Calu3 (cell line): ENCODE measurements at regions not wholly inside any gene's neighbourhood (a gene's known extent, or its start where the extent isn't known, plus 50 kb on each side); places are given as distances from the start of the nearest gene placed in this dataset.

Experiments
- BruUV-seq: library from RNA; stranded (reverse); fragments of 400-500 nt; replicated peaks from 2 replicates; lab custom pipeline; 2021; lab: Mats Ljungman, UMichigan
- CTCF ChIA-PET: fragments of 300-600 bp; sonication (Branson Sonifier 250); formaldehyde crosslinking; loops from one replicate; lab custom pipeline; 2022; ENCODE audit warnings: antibody characterized with exemption; lab: Charles Lee
- DNase-seq: peaks from one replicate; pipeline ENCODE4 v3.0.0; 2022
- H3K27ac Mint-ChIP-seq: one replicate; pipeline ENCODE4 v1.8.0; 2022; ENCODE audit warnings: mixed read lengths; ENCODE audit not compliant: unreplicated experiment
- H3K27me3 Mint-ChIP-seq: one replicate; pipeline ENCODE4 v1.8.0; 2022; ENCODE audit warnings: mixed read lengths; ENCODE audit not compliant: unreplicated experiment
- H3K36me3 Mint-ChIP-seq: one replicate; pipeline ENCODE4 v1.8.0; 2022; ENCODE audit warnings: mild to moderate bottlenecking, moderate library complexity, mixed read lengths; ENCODE audit not compliant: insufficient read depth, unreplicated experiment
- H3K4me1 Mint-ChIP-seq: one replicate; pipeline ENCODE4 v1.8.0; 2022; ENCODE audit warnings: mild to moderate bottlenecking, low read depth, mixed read lengths; ENCODE audit not compliant: unreplicated experiment
- H3K4me3 Mint-ChIP-seq: one replicate; pipeline ENCODE4 v1.8.0; 2022; ENCODE audit warnings: mild to moderate bottlenecking, low read depth, moderate library complexity, mixed read lengths; ENCODE audit not compliant: unreplicated experiment
- H3K9me3 Mint-ChIP-seq: one replicate; pipeline ENCODE4 v1.8.0; 2022; ENCODE audit warnings: low read depth, mixed read lengths; ENCODE audit not compliant: unreplicated experiment
- intact Hi-C: fragments of 100-400 bp; cut with micrococcal nuclease; formaldehyde crosslinking; loops from one replicate; pipeline ENCODE4 v1.10.0; 2022; ENCODE audit not compliant: unreplicated experiment
- TF ChIP-seq, protein P1 (sequence below): fragments of 200-600 bp; IDR thresholded peaks from one replicate; pipeline ENCODE4 v1.8.0; 2022; ENCODE audit warnings: antibody characterized with exemption; ENCODE audit not compliant: unreplicated experiment

DNA sequence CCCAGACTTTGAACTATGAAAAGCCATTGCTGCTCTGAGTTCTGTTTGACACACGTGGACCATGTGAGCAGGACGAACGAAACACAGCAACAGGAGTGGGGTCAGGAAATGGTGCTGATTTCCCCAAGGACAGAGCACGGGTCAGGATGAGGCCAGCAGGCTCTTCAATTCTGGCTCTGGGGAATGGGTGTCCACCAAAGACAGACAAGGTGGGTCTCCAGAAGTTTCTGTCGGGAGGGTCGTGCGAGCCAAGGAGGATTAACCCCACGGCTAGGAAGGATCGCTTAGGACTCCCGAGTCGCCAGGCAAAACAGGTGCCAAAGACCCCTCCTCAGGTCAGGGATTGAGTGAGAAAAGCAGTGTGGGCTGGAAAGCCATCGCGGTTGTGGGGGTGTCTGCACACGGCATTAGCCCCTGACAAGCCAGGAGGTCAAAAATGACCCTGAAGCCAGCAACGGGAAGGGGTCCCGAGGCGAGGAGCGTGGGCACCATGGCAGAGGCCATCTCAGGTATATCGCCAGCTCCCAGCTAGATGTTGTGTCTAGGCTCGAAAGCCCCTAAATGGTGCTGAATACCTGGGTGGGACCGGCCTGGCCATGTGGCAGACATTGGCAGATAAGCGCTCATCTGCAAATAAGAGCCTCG lies 213.9 kb upstream of the SALL3 start:
- no peak overlapping the region for H3K4me3 Mint-ChIP-seq
- no peaks in the 10 kb centered on the region for H3K4me1 Mint-ChIP-seq
- CTCF ChIA-PET, result no interaction called here
- no TSS peak for BruUV-seq
- H3K36me3 Mint-ChIP-seq, result no peaks in the 10 kb centered on the region
- no peaks in the 10 kb centered on the region for H3K27me3 Mint-ChIP-seq
- TF ChIP-seq, protein P1, sequence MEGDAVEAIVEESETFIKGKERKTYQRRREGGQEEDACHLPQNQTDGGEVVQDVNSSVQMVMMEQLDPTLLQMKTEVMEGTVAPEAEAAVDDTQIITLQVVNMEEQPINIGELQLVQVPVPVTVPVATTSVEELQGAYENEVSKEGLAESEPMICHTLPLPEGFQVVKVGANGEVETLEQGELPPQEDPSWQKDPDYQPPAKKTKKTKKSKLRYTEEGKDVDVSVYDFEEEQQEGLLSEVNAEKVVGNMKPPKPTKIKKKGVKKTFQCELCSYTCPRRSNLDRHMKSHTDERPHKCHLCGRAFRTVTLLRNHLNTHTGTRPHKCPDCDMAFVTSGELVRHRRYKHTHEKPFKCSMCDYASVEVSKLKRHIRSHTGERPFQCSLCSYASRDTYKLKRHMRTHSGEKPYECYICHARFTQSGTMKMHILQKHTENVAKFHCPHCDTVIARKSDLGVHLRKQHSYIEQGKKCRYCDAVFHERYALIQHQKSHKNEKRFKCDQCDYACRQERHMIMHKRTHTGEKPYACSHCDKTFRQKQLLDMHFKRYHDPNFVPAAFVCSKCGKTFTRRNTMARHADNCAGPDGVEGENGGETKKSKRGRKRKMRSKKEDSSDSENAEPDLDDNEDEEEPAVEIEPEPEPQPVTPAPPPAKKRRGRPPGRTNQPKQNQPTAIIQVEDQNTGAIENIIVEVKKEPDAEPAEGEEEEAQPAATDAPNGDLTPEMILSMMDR, result no peak
- intact Hi-C loops, result no loop called here
- H3K9me3 Mint-ChIP-seq, result peaks cover 6% of the 10 kb centered on the region
- H3K27ac Mint-ChIP-seq, result no peak overlapping the region
- no peak for DNase-seq

DNA sequence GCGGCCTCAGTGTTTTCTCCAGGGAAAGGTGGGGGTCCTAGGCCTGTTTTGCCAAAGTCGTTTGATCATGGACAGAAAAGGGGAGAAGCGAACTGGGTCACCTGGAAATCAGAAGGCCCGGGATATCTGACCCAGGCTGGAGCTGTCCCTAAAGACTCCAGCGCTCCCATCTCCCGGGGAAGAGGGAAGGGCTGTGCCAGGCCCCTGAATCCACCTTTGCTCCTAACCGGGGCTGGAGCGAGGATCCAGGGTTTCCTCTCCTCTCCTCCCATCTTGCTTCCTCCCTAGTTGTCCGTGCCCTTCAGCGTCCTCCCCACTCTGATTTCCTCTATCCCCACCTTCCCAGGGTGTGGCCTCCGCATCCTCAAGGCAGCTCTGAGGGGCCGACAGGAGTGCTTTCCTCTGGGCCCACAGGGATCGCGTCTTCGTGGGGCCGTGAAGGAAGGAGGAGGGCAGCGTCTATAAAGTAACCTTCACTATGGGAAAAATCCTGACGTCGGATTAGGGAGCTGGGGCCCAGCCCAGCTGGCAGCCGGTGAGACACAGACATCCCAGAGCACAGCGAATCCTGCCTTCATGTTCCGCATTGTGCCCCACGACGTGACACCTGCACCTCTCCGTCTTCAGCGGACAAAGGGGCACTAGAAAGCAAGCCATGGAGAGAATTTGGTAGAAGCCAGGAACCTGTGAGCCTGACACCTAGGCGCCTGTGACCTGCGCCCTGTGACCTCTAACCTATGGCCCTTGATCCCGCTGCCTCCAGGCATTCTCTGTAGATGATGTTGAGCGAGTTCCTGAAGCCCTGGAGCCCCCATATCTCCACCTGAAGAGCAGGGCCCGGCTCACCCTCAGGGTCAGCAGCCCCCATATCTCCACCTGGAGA lies 212.7 kb upstream of the SALL3 start:
- Mint-ChIP-seq H3K9me3 (peaks cover 3% of the 10 kb centered on the region), H3K27ac (no peak overlapping the region), H3K4me1 (no peaks in the 10 kb centered on the region), H3K4me3 (no peak overlapping the region), H3K36me3 (no peaks in the 10 kb centered on the region), H3K27me3 (no peaks in the 10 kb centered on the region)
- intact Hi-C loops, result no loop called here
- no TSS peak for BruUV-seq
- CTCF ChIA-PET, result no interaction called here
- TF ChIP-seq, protein P1, result no peak
- DNase-seq, result no peak

DNA sequence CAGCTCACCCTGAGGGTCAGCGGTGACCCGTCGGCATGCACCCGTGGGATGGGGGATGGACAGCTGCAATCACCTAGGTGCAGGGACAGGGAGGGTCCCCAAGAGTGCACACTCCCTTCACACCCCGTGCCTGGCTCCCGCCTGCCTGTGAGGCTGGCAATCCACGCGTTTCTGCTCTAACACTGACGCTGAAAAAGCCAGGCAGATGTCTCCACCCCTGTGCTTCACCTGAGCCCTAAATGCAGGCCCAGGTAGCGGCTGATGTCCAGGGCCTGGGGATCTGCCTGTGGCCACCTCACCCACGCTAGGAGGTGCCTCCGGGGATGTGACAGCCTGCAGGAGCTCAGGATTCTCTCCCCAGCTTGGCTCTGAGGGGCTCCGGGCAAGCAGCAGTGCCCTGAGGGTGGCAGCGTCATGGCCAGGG lies 212.0 kb upstream of the SALL3 start:
- CTCF ChIA-PET, result no interaction called here
- no peak for DNase-seq
- intact Hi-C loops, result no loop called here
- Mint-ChIP-seq H3K4me3 (no peak overlapping the region), H3K4me1 (no peaks in the 10 kb centered on the region), H3K27ac (no peak overlapping the region), H3K27me3 (no peaks in the 10 kb centered on the region), H3K36me3 (no peaks in the 10 kb centered on the region), H3K9me3 (peaks cover 2% of the 10 kb centered on the region)
- BruUV-seq, result no TSS peak
- TF ChIP-seq, protein P1, result no peak

DNA sequence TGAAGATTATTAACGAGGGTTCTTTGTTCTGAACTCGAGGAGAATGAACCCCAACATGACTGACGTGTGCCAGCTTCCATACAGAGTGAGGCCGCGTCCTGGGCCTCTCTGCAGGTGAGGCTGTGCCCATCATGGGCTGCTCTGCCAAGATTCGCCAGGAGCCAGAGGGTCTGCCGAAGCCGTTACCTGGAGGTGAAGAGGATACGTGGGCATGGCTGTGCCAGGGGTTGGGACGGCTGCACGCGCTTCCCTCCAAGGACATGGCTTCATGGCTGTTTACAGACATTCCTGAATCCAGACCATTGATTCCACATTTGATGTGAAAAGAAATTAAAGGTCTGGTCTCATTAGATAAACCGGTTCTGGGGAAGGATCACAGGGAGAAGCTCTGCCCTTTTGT lies 211.4 kb upstream of the SALL3 start:
- H3K4me3 Mint-ChIP-seq, result no peak overlapping the region
- intact Hi-C loops, result no loop called here
- no peaks in the 10 kb centered on the region for H3K36me3 Mint-ChIP-seq
- peaks cover 2% of the 10 kb centered on the region for H3K9me3 Mint-ChIP-seq
- TF ChIP-seq, protein P1, result no peak
- no peaks in the 10 kb centered on the region for H3K27me3 Mint-ChIP-seq
- no peak for DNase-seq
- no peak overlapping the region for H3K27ac Mint-ChIP-seq
- no TSS peak for BruUV-seq
- H3K4me1 Mint-ChIP-seq, result no peaks in the 10 kb centered on the region
- CTCF ChIA-PET, result no interaction called here
